H1 (cell line): ENCODE measurements at regions not wholly inside any gene's neighbourhood (a gene's known extent, or its start where the extent isn't known, plus 50 kb on each side); places are given as distances from the start of the nearest gene placed in this dataset.

Experiments used
- BRCA1 ChIP-seq: IDR thresholded peaks from 2 replicates; pipeline ENCODE4 v1.6.1; 2012; ENCODE audit warnings: low read depth, low read length, improper control_type of control experiment
- CEBPB ChIP-seq: IDR thresholded peaks from 2 replicates; pipeline ENCODE4 v1.6.1; 2012; ENCODE audit warnings: low read depth, low read length
- CHD7 ChIP-seq: fragments of 300-600 bp; sonication (generic); IDR thresholded peaks from 2 replicates; pipeline ENCODE4 v1.7.1; 2012; ENCODE audit warnings: low read length, moderate library complexity, mild to moderate bottlenecking, inconsistent platforms; ENCODE audit not compliant: insufficient replicate concordance
- RNF2 ChIP-seq: fragments of 200-900, 300-1000 bp; sonication (generic); IDR thresholded peaks from 2 replicates; pipeline ENCODE4 v1.7.1; 2016; ENCODE audit warnings: borderline replicate concordance, low read depth, mild to moderate bottlenecking, antibody characterized with exemption, low read length; ENCODE audit not compliant: poor library complexity, severe bottlenecking; ENCODE audit errors: missing control alignments

GRCh38 chr14:86824167-86824566 lies 1168.8 kb downstream of the GALC start (continued):
- TF ChIP-seq CHD7 (no peak), BRCA1 (no peak), CEBPB (no peak), RNF2 (no peak)
- TF ChIP-seq, all 59 proteins: peak for 0
